ENCODE measurements at regions not wholly inside any gene's neighbourhood (a gene's known extent, or its start where the extent isn't known, plus 50 kb on each side); places are given as distances from the start of the nearest gene placed in this dataset.

GRCh38 chr2:139742216-139743172 is 962.3 kb upstream of the NXPH2 start:
- no peak for TF ChIP-seq CTCF (IDR thresholded peaks at IDR 0.05)

- TF ChIP-seq CTCF (IDR thresholded peaks at IDR 0.05), result no peak
Observed at GRCh38 chr2:139737659-139738058, 957.5 kb upstream of the NXPH2 start.

- no peak for TF ChIP-seq CTCF (IDR thresholded peaks at IDR 0.05)
Observed at GRCh38 chr2:139730197-139730596, 950.0 kb upstream of the NXPH2 start.

GRCh38 chr2:139721411-139721995 is 941.3 kb upstream of the NXPH2 start:
- no peak for TF ChIP-seq CTCF (IDR thresholded peaks at IDR 0.05)

GRCh38 chr2:139720056-139720455 is 939.9 kb upstream of the NXPH2 start:
- no peak for TF ChIP-seq CTCF (IDR thresholded peaks at IDR 0.05)

GRCh38 chr2:139704606-139705005 is 924.4 kb upstream of the NXPH2 start:
- TF ChIP-seq CTCF (IDR thresholded peaks at IDR 0.05), result no peak

- TF ChIP-seq CTCF (IDR thresholded peaks at IDR 0.05), result no peak
Observed at GRCh38 chr2:139694327-139694726, 914.1 kb upstream of the NXPH2 start.
